GM12878 (cell line): ENCODE measurements at regions not wholly inside any gene's neighbourhood (a gene's known extent, or its start where the extent isn't known, plus 50 kb on each side); places are given as distances from the start of the nearest gene placed in this dataset.

Source experiments
- ATAC-seq: fragments of 200-7000 bp; cut with Tn5 transposase; 3 replicates; pipeline ENCODE4 v1.9.1; 2020; ENCODE audit warnings: mild to moderate bottlenecking, moderate library complexity
- BruUV-seq: library from RNA; stranded (reverse); fragments of 400-500 nt; replicated peaks from 2 replicates; lab custom pipeline; 2021; lab: Mats Ljungman, UMichigan
- CTCF ChIA-PET: fragments of 300-600 bp; sonication (Branson Sonifier 250); formaldehyde crosslinking; extraction: SDS; loops from one replicate; lab custom pipeline; 2021; ENCODE audit warnings: inconsistent platforms; lab: Yijun Ruan, JAX
- POLR2A ChIA-PET: fragments of 350-600 bp; formaldehyde crosslinking; extraction: SDS; loops from one replicate; lab custom pipeline; 2021; ENCODE audit warnings: inconsistent platforms; lab: Charles Lee
- RAD21 ChIA-PET: fragments of 300-600 bp; sonication (Branson Sonifier 250); formaldehyde crosslinking; loops from one replicate; lab custom pipeline; 2023; ENCODE audit warnings: antibody characterized with exemption; ENCODE audit not compliant: unreplicated experiment; lab: Charles Lee
- SMC1A ChIA-PET: fragments of 300-600 bp; sonication (Branson Sonifier 250); formaldehyde crosslinking; loops from one replicate; lab custom pipeline; 2023; ENCODE audit not compliant: unreplicated experiment, uncharacterized antibody; lab: Charles Lee
- DNase-seq: peaks from one replicate; pipeline ENCODE4 v3.0.0-alpha.2; 2011; ENCODE audit warnings: low read depth, low spot score
- FAIRE-seq: peaks from 3 replicates; lab custom pipeline; 2011; peaks lifted over from hg19 to GRCh38; lab: Jason Lieb, UNC
- H2AFZ ChIP-seq: 2 replicates; pipeline ENCODE4 v1.6.0; 2011; ENCODE audit warnings: low read depth, low read length, control low read depth; ENCODE audit not compliant: control insufficient read depth
- H3K27ac ChIP-seq: 2 replicates; pipeline ENCODE4 v1.5.1; 2011; ENCODE audit warnings: control low read depth; ENCODE audit not compliant: control insufficient read depth, insufficient read depth
- H3K27me3 ChIP-seq, 2 experiments: replicated peaks in 1 of 2; 2 replicates each; pipeline versions ENCODE4 v1.6.0 to v1.6.1; 2011; ENCODE audit warnings: low read length in 1 of 2; ENCODE audit not compliant: control insufficient read depth in 2 of 2, insufficient read depth in 2 of 2
- H3K36me3 ChIP-seq, 2 experiments: 2 replicates each; pipeline ENCODE4 v1.5.1; 2011; ENCODE audit warnings: low read length in 1 of 2; ENCODE audit not compliant: control insufficient read depth in 2 of 2, insufficient read depth in 2 of 2
- H3K4me1 ChIP-seq: 2 replicates; pipeline ENCODE4 v1.6.1; 2011; ENCODE audit warnings: mild to moderate bottlenecking, low read length, moderate library complexity, mixed read lengths; ENCODE audit not compliant: control insufficient read depth, insufficient read depth
- H3K4me2 ChIP-seq: 2 replicates; pipeline ENCODE4 v1.6.0; 2011; ENCODE audit warnings: control low read depth; ENCODE audit not compliant: control insufficient read depth, insufficient read depth
- H3K4me3 ChIP-seq: fragments of 200-600 bp; sonication (generic); 2 replicates; pipeline ENCODE4 v1.5.1; 2016
- H3K79me2 ChIP-seq: 2 replicates; pipeline ENCODE4 v1.6.0; 2011; ENCODE audit warnings: low read length; ENCODE audit not compliant: control insufficient read depth, insufficient read depth
- H3K9ac ChIP-seq: 2 replicates; pipeline ENCODE4 v1.8.0; 2011; ENCODE audit warnings: low read length, control low read depth, mixed read lengths; ENCODE audit not compliant: control insufficient read depth, insufficient read depth
- H3K9me3 ChIP-seq: replicated peaks from 3 replicates; pipeline ENCODE4 v1.5.1; 2011; ENCODE audit warnings: mild to moderate bottlenecking, low read length; ENCODE audit not compliant: control insufficient read depth, insufficient read depth
- H4K20me1 ChIP-seq: 2 replicates; pipeline ENCODE4 v1.6.0; 2011; ENCODE audit not compliant: control insufficient read depth, insufficient read depth
- BACH1 ChIP-seq: fragments of 450-650 bp; IDR thresholded peaks from 2 replicates; pipeline ENCODE4 v1.6.1; 2017; ENCODE audit warnings: mild to moderate bottlenecking, borderline replicate concordance
- CBX5 ChIP-seq: sonication (generic); IDR thresholded peaks from 2 replicates; pipeline ENCODE4 v1.6.1; 2016; ENCODE audit warnings: low read depth, moderate library complexity, mild to moderate bottlenecking, inconsistent platforms
- DPF2 ChIP-seq: fragments of 450-650 bp; IDR thresholded peaks from 2 replicates; pipeline ENCODE4 v1.6.1; 2017; ENCODE audit warnings: mild to moderate bottlenecking
- FOXM1 ChIP-seq: IDR thresholded peaks from 2 replicates; pipeline ENCODE4 v1.6.1; 2012; ENCODE audit warnings: low read depth, mild to moderate bottlenecking, inconsistent platforms, low read length, moderate library complexity
- HCFC1 ChIP-seq: fragments of 150-350 bp; IDR thresholded peaks from 2 replicates; pipeline ENCODE4 v1.6.1; 2014; ENCODE audit warnings: low read length
- HDGF ChIP-seq: fragments of 450-650 bp; IDR thresholded peaks from 2 replicates; pipeline ENCODE4 v1.6.1; 2016; ENCODE audit warnings: antibody characterized with exemption
- IRF4 ChIP-seq: IDR thresholded peaks from 2 replicates; pipeline ENCODE4 v1.6.1; 2011; ENCODE audit warnings: low read depth, low read length
- NFXL1 ChIP-seq: fragments of 450-650 bp; IDR thresholded peaks from 2 replicates; pipeline ENCODE4 v1.6.1; 2017; ENCODE audit warnings: antibody characterized with exemption, mild to moderate bottlenecking, borderline replicate concordance
- RAD21 ChIP-seq: IDR thresholded peaks from 2 replicates; pipeline ENCODE4 v1.6.1; 2011; ENCODE audit warnings: mild to moderate bottlenecking, low read depth, low read length, moderate library complexity; ENCODE audit not compliant: insufficient read depth
- SRF ChIP-seq, 2 experiments: IDR thresholded peaks; 2 replicates each; pipeline ENCODE4 v1.6.1; 2011; ENCODE audit warnings: low read depth in 2 of 2, low read length in 2 of 2, mild to moderate bottlenecking in 1 of 2, moderate library complexity in 1 of 2
- TCF3 ChIP-seq: IDR thresholded peaks from 2 replicates; pipeline ENCODE4 v1.6.1; 2012; ENCODE audit warnings: low read depth, mild to moderate bottlenecking, low read length, borderline replicate concordance; ENCODE audit not compliant: insufficient read depth
- TCF7 ChIP-seq: IDR thresholded peaks from 2 replicates; pipeline ENCODE4 v1.6.1; 2014; ENCODE audit warnings: antibody characterized with exemption, borderline replicate concordance
- ZNF207 ChIP-seq: fragments of 450-650 bp; IDR thresholded peaks from 2 replicates; pipeline ENCODE4 v1.6.1; 2014; ENCODE audit warnings: antibody characterized with exemption, mild to moderate bottlenecking, borderline replicate concordance
- ZZZ3 ChIP-seq: IDR thresholded peaks from 2 replicates; pipeline ENCODE4 v1.6.1; 2011; ENCODE audit warnings: low read depth; ENCODE audit not compliant: control insufficient read depth, insufficient read length
- WGBS: methylation state at CpG from one replicate; pipeline ENCODE4 v1.1.6; 2016; ENCODE audit warnings: low lambda C conversion rate; ENCODE audit not compliant: insufficient replicate concordance, insufficient coverage; ENCODE audit errors: missing lambda C conversion rate; 5-methylcytosine and 5-hydroxymethylcytosine counted together
- in situ Hi-C: fragments of 300-500 bp; cut with MboI; formaldehyde crosslinking; loops from 9 replicates; pipeline ENCODE4 v1.14.3; 2018; ENCODE audit warnings: mixed read lengths
- intact Hi-C: fragments of 100-400 bp; cut with micrococcal nuclease; formaldehyde crosslinking; loops from one replicate; pipeline ENCODE4 v1.14.2; 2022; ENCODE audit not compliant: unreplicated experiment
- TF ChIP-seq, protein P1 (sequence below): fragments of 450-650 bp; IDR thresholded peaks from 2 replicates; pipeline ENCODE4 v1.6.1; 2014; ENCODE audit warnings: mild to moderate bottlenecking
- TF ChIP-seq, protein P2 (sequence below): fragments of 450-650 bp; IDR thresholded peaks from 2 replicates; pipeline ENCODE4 v1.6.1; 2017; ENCODE audit warnings: mild to moderate bottlenecking, moderate library complexity
- TF ChIP-seq, protein P3 (sequence below): IDR thresholded peaks from 2 replicates; pipeline ENCODE4 v1.6.1; 2011; ENCODE audit warnings: low read depth, low read length, improper control_type of control experiment, borderline replicate concordance
- TF ChIP-seq, protein P4 (sequence below): fragments of 450-650 bp; IDR thresholded peaks from 2 replicates; pipeline ENCODE4 v1.6.1; 2017; ENCODE audit warnings: low read depth, mild to moderate bottlenecking, moderate library complexity

DNA sequence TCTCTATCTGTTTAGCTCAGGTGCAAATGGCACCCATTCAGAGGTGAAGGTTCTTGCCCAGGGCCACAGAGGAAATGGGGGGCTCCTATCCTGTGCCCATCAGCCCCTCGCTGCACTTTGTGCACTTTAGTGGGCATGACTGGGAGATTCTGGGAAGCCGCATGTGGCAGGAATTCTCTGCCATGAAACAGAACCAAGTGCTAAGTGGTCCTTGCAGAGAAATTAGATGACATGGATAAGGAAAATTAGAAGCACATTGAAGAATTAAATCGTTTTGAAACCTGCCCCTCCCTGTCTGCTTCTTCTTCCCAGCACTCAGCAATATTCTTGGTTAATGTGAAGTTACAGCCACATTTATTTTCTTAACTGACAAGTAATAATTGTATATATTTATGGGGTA lies 185.2 kb upstream of the RTL1 start:
- Histone ChIP-seq H4K20me1 (no peaks in the 10 kb centered on the region), H3K36me3 (no peaks in the 10 kb centered on the region), H3K9me3 (no peaks in the 10 kb centered on the region), H3K27ac (no peak overlapping the region), H3K4me1 (no peaks in the 10 kb centered on the region), H2AFZ (no peak overlapping the region), H3K27me3 (no peaks in the 10 kb centered on the region), H3K4me2 (no peak overlapping the region), H3K9ac (no peak overlapping the region), H3K79me2 (no peaks in the 10 kb centered on the region), H3K4me3 (no peak overlapping the region)
- no peak for DNase-seq
- CTCF ChIA-PET = no interaction called here
- WGBS = 7% methylated on average over 3 of the region's 3 CpGs
- RAD21 ChIA-PET = no interaction called here
- POLR2A ChIA-PET = no interaction called here
- intact Hi-C loops (no loop called here), in situ Hi-C loops (no loop called here)
- TF ChIP-seq ZZZ3 (no peak), NFXL1 (no peak), SRF (IDR thresholded peaks at IDR 0.05; ENCODE audit: low read depth in 2 of 2, low read length in 2 of 2) (no peak), TCF7 (no peak), TCF3 (no peak), DPF2 (no peak), RAD21 (no peak), FOXM1 (no peak), HDGF (no peak), HCFC1 (no peak), IRF4 (no peak), CBX5 (no peak), BACH1 (no peak), ZNF207 (no peak)
- TF ChIP-seq, protein P1, sequence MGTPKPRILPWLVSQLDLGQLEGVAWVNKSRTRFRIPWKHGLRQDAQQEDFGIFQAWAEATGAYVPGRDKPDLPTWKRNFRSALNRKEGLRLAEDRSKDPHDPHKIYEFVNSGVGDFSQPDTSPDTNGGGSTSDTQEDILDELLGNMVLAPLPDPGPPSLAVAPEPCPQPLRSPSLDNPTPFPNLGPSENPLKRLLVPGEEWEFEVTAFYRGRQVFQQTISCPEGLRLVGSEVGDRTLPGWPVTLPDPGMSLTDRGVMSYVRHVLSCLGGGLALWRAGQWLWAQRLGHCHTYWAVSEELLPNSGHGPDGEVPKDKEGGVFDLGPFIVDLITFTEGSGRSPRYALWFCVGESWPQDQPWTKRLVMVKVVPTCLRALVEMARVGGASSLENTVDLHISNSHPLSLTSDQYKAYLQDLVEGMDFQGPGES = no peak
- TF ChIP-seq, protein P2, sequence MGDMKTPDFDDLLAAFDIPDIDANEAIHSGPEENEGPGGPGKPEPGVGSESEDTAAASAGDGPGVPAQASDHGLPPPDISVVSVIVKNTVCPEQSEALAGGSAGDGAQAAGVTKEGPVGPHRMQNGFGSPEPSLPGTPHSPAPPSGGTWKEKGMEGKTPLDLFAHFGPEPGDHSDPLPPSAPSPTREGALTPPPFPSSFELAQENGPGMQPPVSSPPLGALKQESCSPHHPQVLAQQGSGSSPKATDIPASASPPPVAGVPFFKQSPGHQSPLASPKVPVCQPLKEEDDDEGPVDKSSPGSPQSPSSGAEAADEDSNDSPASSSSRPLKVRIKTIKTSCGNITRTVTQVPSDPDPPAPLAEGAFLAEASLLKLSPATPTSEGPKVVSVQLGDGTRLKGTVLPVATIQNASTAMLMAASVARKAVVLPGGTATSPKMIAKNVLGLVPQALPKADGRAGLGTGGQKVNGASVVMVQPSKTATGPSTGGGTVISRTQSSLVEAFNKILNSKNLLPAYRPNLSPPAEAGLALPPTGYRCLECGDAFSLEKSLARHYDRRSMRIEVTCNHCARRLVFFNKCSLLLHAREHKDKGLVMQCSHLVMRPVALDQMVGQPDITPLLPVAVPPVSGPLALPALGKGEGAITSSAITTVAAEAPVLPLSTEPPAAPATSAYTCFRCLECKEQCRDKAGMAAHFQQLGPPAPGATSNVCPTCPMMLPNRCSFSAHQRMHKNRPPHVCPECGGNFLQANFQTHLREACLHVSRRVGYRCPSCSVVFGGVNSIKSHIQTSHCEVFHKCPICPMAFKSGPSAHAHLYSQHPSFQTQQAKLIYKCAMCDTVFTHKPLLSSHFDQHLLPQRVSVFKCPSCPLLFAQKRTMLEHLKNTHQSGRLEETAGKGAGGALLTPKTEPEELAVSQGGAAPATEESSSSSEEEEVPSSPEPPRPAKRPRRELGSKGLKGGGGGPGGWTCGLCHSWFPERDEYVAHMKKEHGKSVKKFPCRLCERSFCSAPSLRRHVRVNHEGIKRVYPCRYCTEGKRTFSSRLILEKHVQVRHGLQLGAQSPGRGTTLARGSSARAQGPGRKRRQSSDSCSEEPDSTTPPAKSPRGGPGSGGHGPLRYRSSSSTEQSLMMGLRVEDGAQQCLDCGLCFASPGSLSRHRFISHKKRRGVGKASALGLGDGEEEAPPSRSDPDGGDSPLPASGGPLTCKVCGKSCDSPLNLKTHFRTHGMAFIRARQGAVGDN = no peak
- TF ChIP-seq, protein P3, sequence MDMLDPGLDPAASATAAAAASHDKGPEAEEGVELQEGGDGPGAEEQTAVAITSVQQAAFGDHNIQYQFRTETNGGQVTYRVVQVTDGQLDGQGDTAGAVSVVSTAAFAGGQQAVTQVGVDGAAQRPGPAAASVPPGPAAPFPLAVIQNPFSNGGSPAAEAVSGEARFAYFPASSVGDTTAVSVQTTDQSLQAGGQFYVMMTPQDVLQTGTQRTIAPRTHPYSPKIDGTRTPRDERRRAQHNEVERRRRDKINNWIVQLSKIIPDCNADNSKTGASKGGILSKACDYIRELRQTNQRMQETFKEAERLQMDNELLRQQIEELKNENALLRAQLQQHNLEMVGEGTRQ = no peak
- TF ChIP-seq, protein P4, sequence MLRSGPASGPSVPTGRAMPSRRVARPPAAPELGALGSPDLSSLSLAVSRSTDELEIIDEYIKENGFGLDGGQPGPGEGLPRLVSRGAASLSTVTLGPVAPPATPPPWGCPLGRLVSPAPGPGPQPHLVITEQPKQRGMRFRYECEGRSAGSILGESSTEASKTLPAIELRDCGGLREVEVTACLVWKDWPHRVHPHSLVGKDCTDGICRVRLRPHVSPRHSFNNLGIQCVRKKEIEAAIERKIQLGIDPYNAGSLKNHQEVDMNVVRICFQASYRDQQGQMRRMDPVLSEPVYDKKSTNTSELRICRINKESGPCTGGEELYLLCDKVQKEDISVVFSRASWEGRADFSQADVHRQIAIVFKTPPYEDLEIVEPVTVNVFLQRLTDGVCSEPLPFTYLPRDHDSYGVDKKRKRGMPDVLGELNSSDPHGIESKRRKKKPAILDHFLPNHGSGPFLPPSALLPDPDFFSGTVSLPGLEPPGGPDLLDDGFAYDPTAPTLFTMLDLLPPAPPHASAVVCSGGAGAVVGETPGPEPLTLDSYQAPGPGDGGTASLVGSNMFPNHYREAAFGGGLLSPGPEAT = no peak
- no peak for FAIRE-seq
- ATAC-seq = no peak
- BruUV-seq = no TSS peak
- SMC1A ChIA-PET = no interaction called here
